ENCODE measurements at regions not wholly inside any gene's neighbourhood (a gene's known extent, or its start where the extent isn't known, plus 50 kb on each side); places are given as distances from the start of the nearest gene placed in this dataset.

GRCh38 chr20:24762791-24763350 lies 186.2 kb upstream of the CST7 start:
- DNase-seq (ENCODE audit: low read depth in 2 of 2), result no peak

GRCh38 chr20:24763386-24764026 lies 185.6 kb upstream of the CST7 start:
- DNase-seq (ENCODE audit: low read depth in 2 of 2), result no peak

- DNase-seq (ENCODE audit: low read depth in 2 of 2), result no peak
These were observed 184.9 kb upstream of the CST7 start for GRCh38 chr20:24764027-24764793.

DNA sequence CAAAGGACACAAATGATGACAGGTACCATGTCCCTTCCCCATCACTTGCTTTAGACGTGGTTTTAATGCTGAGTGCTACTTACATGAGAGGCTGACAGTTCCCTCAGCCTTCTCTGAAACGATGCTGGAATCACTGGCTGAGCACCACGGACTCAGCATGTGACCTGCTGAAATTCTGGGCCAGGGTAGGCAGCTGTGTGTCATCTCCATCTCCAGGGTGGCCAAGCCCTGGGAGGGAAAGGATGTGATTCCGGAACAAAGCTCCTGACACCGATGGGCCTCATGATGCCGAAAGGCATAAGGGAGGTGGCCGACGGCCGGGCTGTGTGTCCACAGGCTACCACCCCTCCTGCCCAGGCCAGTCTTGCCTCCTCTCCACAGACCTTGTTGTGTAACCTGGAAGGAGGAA lies 184.3 kb upstream of the CST7 start:
- no peak for DNase-seq (ENCODE audit: low read depth in 2 of 2)

- DNase-seq (ENCODE audit: low read depth in 2 of 2), result no peak
These were observed 183.5 kb upstream of the CST7 start for GRCh38 chr20:24765316-24766142.

- no peak for DNase-seq (ENCODE audit: low read depth in 2 of 2)
These were observed 182.9 kb upstream of the CST7 start for GRCh38 chr20:24766143-24766527.

GRCh38 chr20:24766826-24767622 lies 182.0 kb upstream of the CST7 start:
- DNase-seq (ENCODE audit: low read depth in 2 of 2), result no peak

GRCh38 chr20:24767623-24768100 lies 181.4 kb upstream of the CST7 start:
- DNase-seq (ENCODE audit: low read depth in 2 of 2), result no peak

DNA sequence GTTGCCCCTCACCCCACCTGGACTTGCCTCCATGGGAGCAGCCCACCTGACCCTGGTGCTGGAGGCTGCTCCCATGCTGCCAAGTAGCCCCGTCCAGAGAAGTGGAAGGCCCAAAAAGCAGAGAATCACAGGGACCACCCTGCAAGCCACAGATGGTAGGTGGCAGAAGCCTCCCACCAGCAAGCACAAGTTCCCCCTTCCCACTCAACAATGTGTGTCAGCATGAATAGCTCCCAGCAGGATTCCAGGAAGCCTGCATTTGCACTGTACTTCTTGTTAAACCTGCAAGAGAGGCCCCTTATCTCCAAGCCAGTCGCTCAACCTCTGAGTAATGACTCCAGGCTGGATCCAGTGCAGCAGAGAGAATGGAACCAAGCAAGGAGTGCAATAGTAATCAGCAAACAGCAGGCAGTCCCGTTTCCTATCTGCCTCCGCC lies 180.8 kb upstream of the CST7 start:
- no peak for DNase-seq (ENCODE audit: low read depth in 2 of 2)

DNA sequence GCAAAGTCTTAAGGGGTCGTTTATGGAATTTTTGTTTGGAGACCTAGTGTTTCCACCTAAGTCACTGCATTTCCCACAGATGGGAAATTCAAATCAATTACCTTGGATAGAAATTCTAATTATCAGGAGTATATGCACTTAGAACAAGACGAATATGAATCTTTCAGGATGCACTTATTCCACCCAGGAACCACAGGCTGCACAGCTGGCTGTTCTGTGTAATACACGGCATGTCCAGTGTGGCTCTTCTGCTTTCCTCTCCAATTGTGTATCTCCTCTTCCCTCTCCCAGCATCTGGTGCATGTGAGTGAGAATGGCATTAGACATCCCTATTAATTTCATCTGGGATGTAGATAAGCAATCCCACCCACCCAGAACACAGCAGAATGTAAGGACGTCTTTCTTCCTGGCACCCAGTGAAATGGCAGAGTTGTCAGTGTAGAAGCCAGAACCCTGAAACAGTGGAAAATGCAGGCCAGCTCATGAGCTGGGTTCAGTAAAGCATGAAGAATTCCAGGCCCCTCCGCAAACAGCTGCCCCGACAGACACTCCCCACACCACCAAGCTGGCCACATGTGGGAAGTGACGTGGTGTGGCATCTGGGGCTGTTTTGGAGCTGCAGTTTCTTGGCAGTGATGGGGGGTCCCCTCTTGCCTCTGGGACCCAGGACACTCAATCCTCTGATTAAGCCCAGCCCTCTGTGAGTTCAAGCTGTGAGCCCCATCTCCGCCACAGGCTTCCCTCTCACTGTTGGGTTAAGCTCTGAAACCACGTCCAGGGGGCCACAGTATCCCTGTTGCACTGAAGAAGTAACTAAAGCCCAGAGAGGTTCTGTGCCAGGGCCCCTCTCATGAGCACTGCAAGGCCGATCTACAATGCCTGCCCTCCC lies 180.1 kb upstream of the CST7 start:
- DNase-seq (ENCODE audit: low read depth in 2 of 2), result no peak

GRCh38 chr20:24769878-24770627 lies 179.0 kb upstream of the CST7 start:
- DNase-seq (ENCODE audit: low read depth in 2 of 2), result no peak

DNA sequence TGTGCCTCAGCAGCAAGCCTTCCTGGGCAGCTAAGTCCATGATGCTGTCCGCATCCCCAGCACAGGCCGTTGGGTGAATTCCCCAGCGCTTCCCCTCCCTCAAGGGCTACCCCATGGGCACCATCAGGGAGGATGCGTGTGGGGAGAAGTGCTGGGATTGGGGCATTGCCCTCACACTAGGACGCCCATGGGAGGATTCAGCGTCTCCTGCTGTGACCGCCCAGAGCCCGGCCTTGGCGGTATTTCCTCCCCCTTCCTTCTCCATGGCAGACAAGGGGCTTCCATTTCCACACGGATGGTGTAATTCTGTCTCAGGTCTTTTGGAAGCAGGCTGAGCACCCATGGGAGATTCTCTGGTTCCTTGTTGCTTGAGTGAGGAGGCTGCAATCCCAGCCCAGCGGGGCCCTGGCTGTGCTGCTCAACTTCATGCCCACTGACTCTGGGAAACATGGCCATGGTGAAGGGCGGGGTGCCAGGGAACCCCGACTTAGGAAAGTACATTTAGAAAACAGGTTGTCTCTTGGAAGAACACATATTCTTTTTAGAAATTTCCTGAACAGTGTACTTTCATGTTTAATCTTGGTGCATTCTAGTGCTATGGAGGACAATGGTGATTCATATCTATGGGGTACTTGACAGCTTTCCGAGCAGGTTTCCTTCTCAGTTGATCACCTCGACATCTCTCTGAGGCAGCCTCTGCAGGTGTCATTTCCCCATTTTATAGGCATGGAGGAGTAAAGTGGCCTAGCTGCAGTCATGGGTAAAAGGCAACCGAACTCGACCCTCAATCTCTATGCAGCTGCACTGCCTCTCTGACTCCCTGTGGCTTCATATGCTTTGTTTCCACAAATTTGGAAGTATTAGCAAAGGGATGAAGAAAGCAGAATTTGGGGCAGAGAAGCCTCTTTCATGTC lies 178.2 kb upstream of the CST7 start:
- DNase-seq (ENCODE audit: low read depth in 2 of 2), result no peak

- DNase-seq (ENCODE audit: low read depth in 2 of 2), result no peak
These were observed 177.5 kb upstream of the CST7 start for GRCh38 chr20:24771542-24772061.

- DNase-seq (ENCODE audit: low read depth in 2 of 2), result no peak
These were observed 176.4 kb upstream of the CST7 start for GRCh38 chr20:24772667-24773066.

DNA sequence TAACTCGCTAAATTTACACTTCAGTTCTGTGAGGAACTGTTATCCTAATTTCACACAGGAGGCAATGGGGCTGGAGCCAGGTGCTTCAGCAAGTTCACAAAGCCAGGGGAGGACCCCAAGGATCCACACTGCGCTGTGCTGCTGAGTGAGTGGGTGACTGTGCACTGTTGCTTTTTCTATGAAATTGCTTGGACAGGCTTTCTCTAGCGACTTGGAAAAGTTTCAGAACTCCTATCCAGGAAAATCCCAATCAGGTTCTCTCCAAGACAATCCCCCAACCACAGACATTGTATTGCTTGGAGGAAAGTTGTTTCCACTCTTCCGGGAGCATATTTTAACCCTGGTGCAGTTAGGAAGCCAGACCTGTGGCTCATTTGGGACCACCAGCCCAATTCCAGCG lies 175.9 kb upstream of the CST7 start:
- no peak for DNase-seq (ENCODE audit: low read depth in 2 of 2)

DNA sequence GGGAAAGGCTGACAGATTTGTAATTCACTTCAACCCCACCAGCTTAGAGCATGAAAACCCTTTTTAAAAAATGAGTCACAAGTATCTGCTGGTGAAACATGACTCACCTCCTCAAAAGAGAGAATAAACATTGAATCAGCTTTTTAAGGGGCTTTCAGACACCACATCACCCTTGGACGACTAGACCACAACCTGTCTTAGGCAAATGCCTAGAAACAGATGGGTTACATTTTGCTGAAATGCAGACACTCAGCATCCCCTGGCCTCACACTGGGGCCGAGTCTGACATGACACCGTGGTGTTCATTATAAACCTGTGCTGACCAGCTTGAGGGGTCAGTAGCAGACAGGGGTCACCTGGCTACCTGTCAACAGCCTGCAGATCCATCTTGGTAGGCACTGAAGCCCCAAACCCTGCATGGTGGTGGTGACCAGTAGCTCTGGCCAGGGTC lies 175.3 kb upstream of the CST7 start:
- DNase-seq (ENCODE audit: low read depth in 2 of 2), result peak in 1 of 2 donors; percentile 20

DNA sequence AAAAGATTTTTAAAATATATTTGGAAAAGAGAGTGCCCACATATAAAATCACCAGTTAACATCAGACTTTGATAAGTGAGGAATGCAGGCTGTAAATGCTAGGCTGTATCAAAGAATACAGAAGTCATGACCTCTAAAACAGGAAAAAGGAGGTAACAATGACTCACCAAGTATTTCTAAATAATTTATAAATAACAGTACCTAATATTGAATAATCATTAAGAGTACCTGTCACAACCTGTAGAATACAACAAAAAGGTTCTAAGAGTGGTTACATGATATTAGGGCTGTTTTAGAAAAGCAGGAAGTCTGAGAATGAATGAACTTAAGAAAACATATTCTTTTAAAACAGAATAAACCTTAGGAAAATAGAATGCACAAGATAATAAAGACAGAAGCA lies 173.1 kb upstream of the CST7 start:
- DNase-seq (ENCODE audit: low read depth in 2 of 2), result no peak

GRCh38 chr20:24776755-24777271 lies 172.3 kb upstream of the CST7 start:
- no peak for DNase-seq (ENCODE audit: low read depth in 2 of 2)
